ENCODE measurements at regions not wholly inside any gene's neighbourhood (a gene's known extent, or its start where the extent isn't known, plus 50 kb on each side); places are given as distances from the start of the nearest gene placed in this dataset.
"Not testable (repeated sequence)": the region's sequence is repeated elsewhere in the genome, so short reads cannot be mapped to it uniquely, and the experiment has no call there.

DNA sequence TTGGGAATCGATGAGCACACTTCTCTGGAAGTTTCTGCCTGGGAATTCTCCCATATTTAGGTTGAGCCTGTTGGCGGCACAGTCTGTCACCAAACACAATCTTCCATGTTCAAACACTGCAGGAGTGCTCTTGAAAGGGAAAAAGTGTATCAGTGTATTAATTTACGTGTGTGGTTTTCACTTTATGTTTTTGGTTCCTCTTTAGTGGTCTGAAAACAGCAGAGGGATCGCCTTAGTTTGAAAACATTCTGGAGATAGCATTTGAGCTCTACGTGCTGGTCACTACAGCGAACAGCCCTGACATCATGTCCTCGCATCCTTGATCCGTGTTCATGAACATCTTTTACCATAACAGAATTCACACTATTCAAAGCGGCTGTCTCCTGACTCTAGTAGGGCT, 57.3 kb upstream of the MTLN start:
- TF ChIP-seq, protein P1, sequence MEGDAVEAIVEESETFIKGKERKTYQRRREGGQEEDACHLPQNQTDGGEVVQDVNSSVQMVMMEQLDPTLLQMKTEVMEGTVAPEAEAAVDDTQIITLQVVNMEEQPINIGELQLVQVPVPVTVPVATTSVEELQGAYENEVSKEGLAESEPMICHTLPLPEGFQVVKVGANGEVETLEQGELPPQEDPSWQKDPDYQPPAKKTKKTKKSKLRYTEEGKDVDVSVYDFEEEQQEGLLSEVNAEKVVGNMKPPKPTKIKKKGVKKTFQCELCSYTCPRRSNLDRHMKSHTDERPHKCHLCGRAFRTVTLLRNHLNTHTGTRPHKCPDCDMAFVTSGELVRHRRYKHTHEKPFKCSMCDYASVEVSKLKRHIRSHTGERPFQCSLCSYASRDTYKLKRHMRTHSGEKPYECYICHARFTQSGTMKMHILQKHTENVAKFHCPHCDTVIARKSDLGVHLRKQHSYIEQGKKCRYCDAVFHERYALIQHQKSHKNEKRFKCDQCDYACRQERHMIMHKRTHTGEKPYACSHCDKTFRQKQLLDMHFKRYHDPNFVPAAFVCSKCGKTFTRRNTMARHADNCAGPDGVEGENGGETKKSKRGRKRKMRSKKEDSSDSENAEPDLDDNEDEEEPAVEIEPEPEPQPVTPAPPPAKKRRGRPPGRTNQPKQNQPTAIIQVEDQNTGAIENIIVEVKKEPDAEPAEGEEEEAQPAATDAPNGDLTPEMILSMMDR (IDR thresholded peaks at IDR 0.05) = not testable (repeated sequence)
- not testable (repeated sequence) for TF ChIP-seq POLR2A (IDR thresholded peaks at IDR 0.05)

Measured in Peyer's patch (tissue), 4 donors.